ENCODE measurements at regions not wholly inside any gene's neighbourhood (a gene's known extent, or its start where the extent isn't known, plus 50 kb on each side); places are given as distances from the start of the nearest gene placed in this dataset.

DNA sequence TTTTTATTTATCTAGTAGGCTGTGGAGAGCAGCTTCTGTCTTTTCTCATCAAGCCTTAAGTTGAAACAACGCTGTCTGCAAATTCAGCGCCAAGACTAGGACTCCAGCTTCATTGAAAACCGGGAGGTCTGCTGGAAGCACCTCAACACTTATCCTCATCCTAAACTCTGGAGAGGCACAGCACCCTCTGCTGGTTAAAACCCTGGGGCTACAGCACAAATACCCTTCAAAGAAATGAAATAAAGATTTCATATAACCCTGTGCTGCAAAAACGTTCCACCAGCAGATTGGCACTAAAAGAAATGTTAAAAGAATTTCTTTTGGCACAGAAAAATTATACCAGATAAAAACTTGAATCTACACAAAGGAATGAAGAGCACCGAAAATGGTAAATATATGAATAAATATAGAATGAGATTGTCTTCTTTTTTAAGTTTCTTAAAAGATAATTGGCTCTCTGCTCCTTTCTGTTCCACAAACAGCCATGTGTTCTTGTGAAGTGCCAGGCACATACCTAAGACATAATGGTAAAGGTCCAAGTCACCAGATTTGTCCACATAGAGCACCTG lies 227.7 kb upstream of the SAMSN1 start:
- Histone ChIP-seq H3K36me3 (no peaks in the 10 kb centered on the region), H3K4me3 (no peak overlapping the region), H3K4me1 (peaks cover 0 to 6% (median 0%) of the 10 kb centered on the region in 3 donors), H3K27me3 (no peaks in the 10 kb centered on the region), H3K9me3 (no peaks in the 10 kb centered on the region), H3K27ac (no peak overlapping the region)
- ATAC-seq (peak; percentile 64 to 94 (median 86)), FAIRE-seq (no peak), DNase-seq (peak in 5 of 6 donors; percentile 24 to 66 (median 57))
- WGBS, 2 donors: 21 to 22% methylated on average over 5 of the region's 5 CpGs
- TF ChIP-seq, protein P1, sequence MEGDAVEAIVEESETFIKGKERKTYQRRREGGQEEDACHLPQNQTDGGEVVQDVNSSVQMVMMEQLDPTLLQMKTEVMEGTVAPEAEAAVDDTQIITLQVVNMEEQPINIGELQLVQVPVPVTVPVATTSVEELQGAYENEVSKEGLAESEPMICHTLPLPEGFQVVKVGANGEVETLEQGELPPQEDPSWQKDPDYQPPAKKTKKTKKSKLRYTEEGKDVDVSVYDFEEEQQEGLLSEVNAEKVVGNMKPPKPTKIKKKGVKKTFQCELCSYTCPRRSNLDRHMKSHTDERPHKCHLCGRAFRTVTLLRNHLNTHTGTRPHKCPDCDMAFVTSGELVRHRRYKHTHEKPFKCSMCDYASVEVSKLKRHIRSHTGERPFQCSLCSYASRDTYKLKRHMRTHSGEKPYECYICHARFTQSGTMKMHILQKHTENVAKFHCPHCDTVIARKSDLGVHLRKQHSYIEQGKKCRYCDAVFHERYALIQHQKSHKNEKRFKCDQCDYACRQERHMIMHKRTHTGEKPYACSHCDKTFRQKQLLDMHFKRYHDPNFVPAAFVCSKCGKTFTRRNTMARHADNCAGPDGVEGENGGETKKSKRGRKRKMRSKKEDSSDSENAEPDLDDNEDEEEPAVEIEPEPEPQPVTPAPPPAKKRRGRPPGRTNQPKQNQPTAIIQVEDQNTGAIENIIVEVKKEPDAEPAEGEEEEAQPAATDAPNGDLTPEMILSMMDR (IDR thresholded peaks at IDR 0.05): peak; percentile 35 to 58 (median 52)
- intact Hi-C loops (cut with DNase I): no loop called here

DNA sequence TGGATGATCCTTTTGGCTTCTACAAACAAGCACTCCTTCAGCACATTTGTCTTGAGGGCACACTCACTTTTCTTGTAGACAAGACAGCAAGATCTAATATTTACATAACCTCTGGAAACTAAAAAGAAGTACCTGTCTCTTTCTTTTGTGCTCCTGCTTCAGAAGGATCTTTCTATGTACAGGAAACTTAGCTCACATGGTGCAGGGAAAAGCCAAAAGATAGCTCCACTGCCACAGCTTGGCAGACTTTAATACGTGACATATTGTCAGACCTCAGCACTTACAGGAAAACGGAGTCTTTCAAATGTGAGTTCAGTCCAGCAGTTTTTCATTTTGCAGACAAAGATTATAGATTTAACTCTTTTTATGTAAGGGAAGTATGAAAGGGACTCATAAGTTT lies 225.5 kb upstream of the SAMSN1 start:
- TF ChIP-seq, protein P1 (IDR thresholded peaks at IDR 0.05): no peak
- ATAC-seq (peak in 3 of 4 donors; percentile 37 to 81 (median 69)), DNase-seq (no peak), FAIRE-seq (no peak)
- Histone ChIP-seq H3K36me3 (no peaks in the 10 kb centered on the region), H3K9me3 (no peaks in the 10 kb centered on the region), H3K27ac (no peak overlapping the region), H3K27me3 (no peaks in the 10 kb centered on the region), H3K4me1 (peaks cover 0 to 6% (median 0%) of the 10 kb centered on the region in 3 donors), H3K4me3 (no peak overlapping the region)
- 25 to 32% methylated on average over 2 of the region's 2 CpGs for WGBS, 2 donors
- intact Hi-C loops (cut with DNase I): no loop called here

DNA sequence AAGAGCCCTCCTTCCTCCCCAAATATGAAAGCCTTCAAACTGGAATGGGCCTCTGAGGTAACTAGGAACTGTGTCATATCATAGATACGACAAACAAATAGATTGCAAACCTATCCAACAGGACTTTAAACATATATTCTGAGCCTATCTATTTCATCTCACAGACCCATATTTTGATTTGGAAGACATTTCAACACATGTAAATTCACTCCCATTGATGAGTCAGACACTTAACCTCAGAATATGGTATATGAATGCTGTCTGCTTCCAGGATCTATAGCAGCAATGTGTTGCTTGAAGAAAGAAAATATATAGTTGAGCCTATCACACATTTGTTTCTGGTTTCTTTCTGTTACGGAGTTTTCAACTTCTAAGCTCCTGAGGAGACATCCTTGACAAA lies 221.9 kb upstream of the SAMSN1 start:
- Histone ChIP-seq H3K27me3 (no peaks in the 10 kb centered on the region), H3K27ac (no peak overlapping the region), H3K4me1 (peaks cover 0 to 6% (median 0%) of the 10 kb centered on the region in 3 donors), H3K36me3 (no peaks in the 10 kb centered on the region), H3K4me3 (no peak overlapping the region), H3K9me3 (no peaks in the 10 kb centered on the region)
- FAIRE-seq (no peak), DNase-seq (no peak), ATAC-seq (no peak)
- 80 to 87% methylated on average over 2 of the region's 2 CpGs for WGBS, 2 donors
- TF ChIP-seq, protein P1 (IDR thresholded peaks at IDR 0.05): no peak
- intact Hi-C loops (cut with DNase I): no loop called here

DNA sequence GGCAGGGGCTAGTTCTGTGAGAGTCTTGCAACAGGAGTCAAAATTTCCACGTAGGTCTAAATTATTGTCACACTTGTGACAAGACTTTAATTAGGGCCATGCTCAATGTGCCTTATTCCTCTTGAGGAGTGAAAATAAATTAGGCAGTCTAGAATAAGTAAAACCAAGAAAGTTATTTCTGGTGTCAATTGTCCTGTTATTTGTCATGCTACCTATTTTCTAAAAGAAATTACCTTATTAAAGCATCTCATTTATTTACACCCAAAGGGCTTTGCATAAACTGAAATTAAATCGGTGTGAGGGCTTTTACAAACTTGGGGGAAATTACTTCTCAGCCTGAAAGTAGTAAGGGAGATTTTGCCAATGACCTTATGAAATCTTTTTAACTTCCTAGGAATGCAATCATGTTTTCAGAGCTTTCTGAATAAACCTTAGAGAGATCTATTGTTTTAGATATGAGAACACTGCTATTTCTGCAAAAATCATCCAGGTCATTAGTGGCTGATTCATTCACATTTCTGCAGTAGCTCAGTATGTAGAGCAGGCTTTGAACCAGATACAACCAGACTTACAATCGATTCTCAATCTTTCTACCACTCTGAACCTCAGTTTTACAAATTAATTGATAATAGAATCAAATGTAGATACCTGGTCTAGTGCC lies 221.2 kb upstream of the SAMSN1 start:
- ATAC-seq (no peak), DNase-seq (no peak), FAIRE-seq (no peak)
- H3K4me3 ChIP-seq: no peak overlapping the region
- H3K27ac ChIP-seq: no peak overlapping the region
- 70 to 76% methylated on average over 3 of the region's 3 CpGs for WGBS, 2 donors
- H3K4me1 ChIP-seq: peaks cover 0 to 6% (median 0%) of the 10 kb centered on the region in 3 donors
- no peaks in the 10 kb centered on the region for H3K27me3 ChIP-seq
- TF ChIP-seq, protein P1 (IDR thresholded peaks at IDR 0.05): no peak
- intact Hi-C loops (cut with DNase I): no loop called here
- no peaks in the 10 kb centered on the region for H3K9me3 ChIP-seq
- no peaks in the 10 kb centered on the region for H3K36me3 ChIP-seq

DNA sequence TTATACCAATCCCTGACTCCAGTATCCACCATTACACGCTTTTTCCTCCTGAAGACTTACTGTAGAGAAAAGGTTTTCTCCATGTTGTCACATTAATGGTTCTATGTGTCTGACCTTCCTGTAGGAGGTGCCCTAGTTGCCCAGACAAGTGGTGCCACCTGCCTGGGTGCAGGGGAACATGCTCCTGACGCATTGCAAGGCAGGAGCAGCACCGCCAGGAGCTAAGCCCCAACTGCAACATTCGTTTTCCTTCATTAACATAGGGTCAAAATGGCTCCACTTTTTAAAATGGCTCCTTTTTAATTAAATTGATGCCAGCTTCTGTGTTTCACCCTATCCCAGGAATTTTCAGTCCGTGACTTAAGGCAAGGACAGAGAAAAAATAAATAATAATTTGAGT lies 220.1 kb upstream of the SAMSN1 start:
- TF ChIP-seq, protein P1 (IDR thresholded peaks at IDR 0.05): no peak

More for the DNA sequence above, 220.1 kb upstream of the SAMSN1 start:
- Histone ChIP-seq H3K4me3 (no peak overlapping the region), H3K36me3 (no peaks in the 10 kb centered on the region), H3K27ac (no peak overlapping the region), H3K27me3 (no peaks in the 10 kb centered on the region), H3K9me3 (no peaks in the 10 kb centered on the region), H3K4me1 (peaks cover 0 to under 1% (median 0%) of the 10 kb centered on the region in 3 donors)
- no peak for DNase-seq
- intact Hi-C loops (cut with DNase I): no loop called here
- ATAC-seq: no peak
- 81 to 83% methylated on average over 5 of the region's 5 CpGs for WGBS, 2 donors
- FAIRE-seq: no peak

Measured in pancreas (tissue), 10 donors.